Activated naive CD8-positive, alpha-beta T cell treated with anti-CD3 and anti-CD28 coated beads, Interleukin-2, amount 50 U/mL, for 16 hours (primary cell): ENCODE measurements at regions not wholly inside any gene's neighbourhood (a gene's known extent, or its start where the extent isn't known, plus 50 kb on each side); places are given as distances from the start of the nearest gene placed in this dataset.

ENCODE experiments used
- DNase-seq: peaks from one replicate; pipeline ENCODE4 v3.0.0-alpha.2; 2020; ENCODE audit warnings: low read depth, low spot score

- DNase-seq = no peak
Measured at GRCh38 chr5:125321654-125322053, 575.2 kb upstream of the ZNF608 start.

- DNase-seq = no peak
Measured at GRCh38 chr5:125323613-125324012, 577.2 kb upstream of the ZNF608 start.

- no peak for DNase-seq
Measured at GRCh38 chr5:125325488-125326149, 579.2 kb upstream of the ZNF608 start.

- DNase-seq = no peak
Measured at GRCh38 chr5:125326150-125326510, 579.7 kb upstream of the ZNF608 start.

GRCh38 chr5:125327676-125328075, 581.2 kb upstream of the ZNF608 start:
- no peak for DNase-seq

- no peak for DNase-seq
Measured at GRCh38 chr5:125331987-125332598, 585.7 kb upstream of the ZNF608 start.

GRCh38 chr5:125333416-125333815, 587.0 kb upstream of the ZNF608 start:
- DNase-seq = no peak

- DNase-seq = no peak
Measured at GRCh38 chr5:125336401-125336800, 590.0 kb upstream of the ZNF608 start.

- DNase-seq = no peak
Measured at GRCh38 chr5:125337294-125337693, 590.9 kb upstream of the ZNF608 start.

GRCh38 chr5:125338440-125339174, 592.2 kb upstream of the ZNF608 start:
- DNase-seq = no peak

GRCh38 chr5:125341436-125341835, 595.0 kb upstream of the ZNF608 start:
- DNase-seq = no peak

- DNase-seq = no peak
Measured at GRCh38 chr5:125343015-125343414, 596.6 kb upstream of the ZNF608 start.

GRCh38 chr5:125346316-125346715, 599.9 kb upstream of the ZNF608 start:
- DNase-seq = no peak

- DNase-seq = no peak
Measured at GRCh38 chr5:125348221-125348692, 601.8 kb upstream of the ZNF608 start.

- no peak for DNase-seq
Measured at GRCh38 chr5:125348936-125349831, 602.7 kb upstream of the ZNF608 start.

GRCh38 chr5:125357660-125358059, 611.2 kb upstream of the ZNF608 start:
- no peak for DNase-seq

- no peak for DNase-seq
Measured at GRCh38 chr5:125365747-125366146, 619.3 kb upstream of the ZNF608 start.

GRCh38 chr5:125367702-125368101, 621.3 kb upstream of the ZNF608 start:
- no peak for DNase-seq

GRCh38 chr5:125370461-125371205, 624.2 kb upstream of the ZNF608 start:
- no peak for DNase-seq

GRCh38 chr5:125372694-125373631, 626.5 kb upstream of the ZNF608 start:
- no peak for DNase-seq
